DMS79 treated with DMSO at 0.1 percent for 48 hours (cell line): ENCODE measurements at regions not wholly inside any gene's neighbourhood (a gene's known extent, or its start where the extent isn't known, plus 50 kb on each side); places are given as distances from the start of the nearest gene placed in this dataset.

ENCODE experiments used
- DNase-seq: peaks from one replicate; lab custom pipeline; 2025; lab: John Stamatoyannopoulos, UW

DNA sequence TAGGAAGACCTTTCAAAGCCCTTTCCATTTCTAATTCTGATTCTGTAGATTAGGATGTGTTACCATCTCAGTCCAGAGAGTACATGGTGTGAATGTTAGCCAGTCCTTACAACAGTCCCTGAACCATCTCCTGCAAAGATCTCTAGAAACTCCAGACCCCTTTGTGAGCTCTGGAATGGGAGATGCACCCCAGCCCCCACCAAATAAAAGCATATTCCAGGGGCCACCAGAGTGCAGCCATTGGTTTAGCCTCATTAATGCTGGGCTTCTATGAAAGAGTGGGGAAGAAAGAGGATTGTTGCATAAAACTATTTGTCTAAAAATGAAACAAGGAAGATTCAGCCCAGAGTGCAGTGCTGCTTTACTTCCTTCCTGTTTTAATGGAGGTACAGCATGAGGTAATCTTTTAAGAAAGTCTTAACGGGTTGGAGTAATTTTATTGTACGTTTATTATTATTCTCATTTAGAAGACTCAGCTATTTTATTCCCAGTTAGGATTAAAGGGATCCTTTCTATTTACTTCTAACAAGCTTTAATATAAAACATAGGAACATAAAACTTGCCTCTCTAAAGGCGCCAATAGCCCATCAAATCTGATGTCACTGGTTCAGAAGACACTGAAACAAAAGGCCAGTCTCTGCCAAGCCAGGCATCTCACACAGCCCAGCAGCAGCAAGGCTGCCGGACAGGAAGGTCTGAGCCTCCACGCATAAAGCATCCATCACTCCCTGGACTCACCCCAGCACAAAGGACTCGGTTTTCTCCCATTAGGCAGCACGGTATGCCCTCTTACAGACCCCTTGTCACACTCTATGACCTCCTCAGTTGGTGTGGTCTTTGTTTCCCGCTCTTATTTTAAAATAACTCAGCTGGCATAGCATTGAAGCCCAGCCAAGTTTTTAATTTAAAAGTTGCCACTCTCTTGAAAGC is 203.9 kb upstream of the BLID start:
- DNase-seq, result peak; percentile 61

DNA sequence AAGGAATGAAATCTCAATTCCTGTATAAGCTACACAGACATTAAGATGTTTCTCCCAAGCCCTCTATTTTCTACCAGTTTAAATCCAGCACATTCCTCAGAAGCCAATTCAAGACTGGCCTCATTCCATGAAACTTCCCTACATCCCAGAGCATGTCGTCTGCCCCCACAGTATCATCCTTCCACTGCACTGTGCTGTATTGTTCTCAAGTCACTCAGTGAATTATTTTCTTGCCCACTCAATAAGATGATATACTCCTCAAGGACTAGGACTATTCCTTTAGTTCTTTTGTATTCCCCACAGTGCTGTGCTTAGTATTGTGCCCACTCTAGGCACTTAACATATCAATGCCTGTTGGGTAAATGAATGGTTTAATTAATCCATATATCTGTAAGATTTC is 203.1 kb upstream of the BLID start:
- no peak for DNase-seq

DNA sequence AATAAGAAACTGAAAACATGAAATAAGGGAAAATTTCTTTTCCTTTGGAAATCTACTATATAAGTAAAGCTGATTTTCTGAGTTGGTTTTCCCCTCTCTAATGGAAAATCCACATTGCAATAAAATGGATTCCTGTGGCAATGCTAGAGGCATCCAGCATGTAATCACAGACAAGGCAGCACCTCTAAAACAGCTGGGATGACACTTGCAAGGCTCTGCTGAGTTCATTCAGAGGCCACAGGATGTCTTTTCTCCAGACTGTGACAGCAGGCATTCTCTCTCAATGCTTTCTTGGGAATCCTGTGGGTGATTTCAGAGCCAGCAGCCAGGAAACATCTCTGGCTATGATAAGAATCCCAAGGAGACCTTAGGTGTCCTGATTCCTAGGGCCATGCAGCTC is 201.3 kb upstream of the BLID start:
- no peak for DNase-seq

DNA sequence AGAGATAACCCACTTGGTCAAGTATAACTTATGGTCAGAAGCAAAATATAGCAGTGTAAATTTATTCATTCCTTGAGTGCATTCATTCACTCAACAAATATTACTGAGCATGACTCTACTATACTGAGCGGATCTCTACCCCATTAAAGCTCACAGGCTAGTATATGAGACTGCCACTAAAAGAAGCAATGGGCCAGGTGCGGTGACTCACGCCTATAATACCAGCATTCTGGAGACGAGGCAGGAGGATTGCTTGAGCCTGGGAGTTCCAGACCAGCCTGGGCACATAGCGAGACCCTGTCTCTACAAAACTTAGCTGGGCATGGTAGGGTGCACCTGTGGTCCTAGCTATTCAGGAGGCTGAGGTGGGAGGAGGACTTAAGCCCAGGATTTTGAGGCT is 197.6 kb upstream of the BLID start:
- no peak for DNase-seq

DNA sequence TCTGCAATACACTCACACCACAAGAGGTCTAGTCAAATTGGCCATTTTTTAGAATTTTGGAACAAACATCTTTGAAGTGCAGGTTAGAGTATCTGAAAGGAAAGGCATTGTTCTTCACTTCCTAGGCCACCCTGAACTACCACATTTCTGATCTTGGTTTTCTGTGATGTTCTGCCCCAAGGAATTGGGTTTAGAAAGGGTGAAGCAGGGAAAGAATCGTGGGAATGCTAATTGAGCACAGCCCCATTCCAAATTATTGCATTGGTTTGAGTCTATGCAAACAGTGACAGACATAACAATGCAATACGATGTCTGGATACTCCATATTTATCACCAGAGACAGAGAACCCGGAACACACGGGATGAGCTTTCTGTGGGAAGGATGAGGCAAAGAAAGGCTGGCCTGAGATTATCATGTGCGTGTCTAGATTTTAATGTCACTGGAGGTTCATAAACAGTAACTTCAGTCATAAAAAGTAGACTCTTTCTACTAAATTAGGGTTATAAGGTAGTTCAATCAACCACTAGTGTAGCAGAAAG is 195.3 kb upstream of the BLID start:
- DNase-seq, result no peak

DNA sequence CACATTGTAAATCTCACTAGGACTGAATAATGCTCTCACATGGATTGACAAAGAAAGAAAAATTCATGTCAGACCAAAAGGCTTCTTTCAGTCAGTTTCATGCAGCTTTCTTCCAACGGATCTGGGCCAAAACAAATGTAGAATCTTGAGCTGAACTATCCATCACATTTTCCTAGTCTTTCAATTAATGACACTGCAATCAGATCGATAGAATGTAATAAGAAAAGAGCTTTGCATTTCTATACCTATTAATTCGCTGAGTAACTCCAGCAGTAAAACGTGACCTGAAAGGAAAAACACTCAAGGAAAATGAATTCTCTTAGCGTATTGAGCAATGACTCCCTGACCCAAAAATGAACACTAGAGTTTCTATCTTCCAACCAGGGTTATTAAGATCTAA is 194.8 kb upstream of the BLID start:
- no peak for DNase-seq

DNA sequence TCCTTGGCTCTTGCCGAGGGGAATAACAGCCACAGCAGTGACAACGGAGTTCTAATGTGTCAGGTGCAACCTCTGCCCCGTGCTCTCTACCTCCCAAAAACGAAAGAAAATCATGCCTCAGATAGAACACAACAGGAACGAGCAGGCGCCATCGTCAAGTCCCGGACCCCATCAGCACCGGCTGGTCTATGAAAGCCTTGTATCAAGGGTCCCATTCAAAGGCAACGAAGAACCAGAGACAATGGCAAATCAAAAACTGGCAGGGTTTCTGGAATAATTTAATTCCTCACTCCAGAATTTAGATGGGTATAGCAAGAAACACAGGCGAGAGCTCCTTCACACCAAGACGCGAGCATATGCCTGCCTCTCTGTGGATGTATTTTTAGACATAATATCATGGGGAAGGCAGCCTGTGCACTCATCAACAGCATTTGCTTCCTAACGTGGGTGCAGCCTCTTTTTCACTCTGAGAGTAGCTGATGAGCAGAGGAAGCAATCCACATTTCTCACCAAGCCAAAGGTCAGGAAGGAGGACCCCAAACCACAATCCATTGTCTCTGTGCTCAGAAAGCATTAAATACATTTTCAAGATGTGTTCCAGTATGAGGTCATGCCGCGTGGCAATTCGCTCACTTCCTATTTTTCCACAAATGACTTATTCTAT is 193.4 kb upstream of the BLID start:
- DNase-seq, result peak; percentile 87

DNA sequence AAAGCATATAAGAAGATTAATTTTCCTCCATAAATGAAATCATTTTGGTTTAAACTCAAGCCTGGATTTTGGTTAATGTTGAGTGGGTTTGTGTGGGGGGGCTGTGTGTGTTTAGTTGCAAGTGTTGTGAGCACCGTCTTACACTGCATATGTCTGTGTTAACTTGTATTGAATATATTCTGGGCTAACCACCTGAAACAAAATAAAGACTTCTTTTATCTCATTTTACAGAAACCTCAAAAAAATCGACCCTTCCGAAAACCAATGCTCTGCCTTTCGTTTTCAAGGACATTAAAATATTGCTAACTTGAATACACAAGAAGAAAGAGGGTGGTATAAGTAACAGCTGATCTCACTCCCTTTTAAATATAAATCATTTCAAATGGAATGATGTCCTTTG is 192.2 kb upstream of the BLID start:
- peak; percentile 75 for DNase-seq

DNA sequence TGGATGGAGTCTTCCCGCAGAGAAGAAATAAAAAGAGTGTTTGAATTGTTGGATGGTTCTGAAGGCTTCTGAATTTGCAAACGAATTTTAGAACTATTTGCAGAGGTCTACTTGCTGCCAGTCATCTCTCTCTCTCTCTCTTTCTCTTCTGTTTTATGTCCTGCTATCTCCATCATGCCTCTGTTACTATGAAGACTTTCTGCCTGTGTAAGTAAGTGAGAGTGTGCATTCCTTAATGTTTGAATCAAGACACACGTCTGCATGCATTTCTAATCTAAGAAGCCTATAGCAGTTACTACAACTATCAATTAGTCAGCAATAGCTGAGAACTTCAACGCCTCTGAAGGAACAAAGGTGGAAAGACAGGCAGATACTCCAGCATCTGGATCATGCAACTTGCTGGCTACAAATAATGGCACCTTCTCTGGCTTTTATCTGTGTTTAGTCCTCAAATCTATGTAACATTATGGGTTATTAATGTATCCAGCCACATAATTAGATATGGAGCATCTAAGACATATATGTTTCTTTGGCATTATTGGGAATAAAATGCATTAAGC is 191.5 kb upstream of the BLID start:
- DNase-seq, result peak; percentile 83

DNA sequence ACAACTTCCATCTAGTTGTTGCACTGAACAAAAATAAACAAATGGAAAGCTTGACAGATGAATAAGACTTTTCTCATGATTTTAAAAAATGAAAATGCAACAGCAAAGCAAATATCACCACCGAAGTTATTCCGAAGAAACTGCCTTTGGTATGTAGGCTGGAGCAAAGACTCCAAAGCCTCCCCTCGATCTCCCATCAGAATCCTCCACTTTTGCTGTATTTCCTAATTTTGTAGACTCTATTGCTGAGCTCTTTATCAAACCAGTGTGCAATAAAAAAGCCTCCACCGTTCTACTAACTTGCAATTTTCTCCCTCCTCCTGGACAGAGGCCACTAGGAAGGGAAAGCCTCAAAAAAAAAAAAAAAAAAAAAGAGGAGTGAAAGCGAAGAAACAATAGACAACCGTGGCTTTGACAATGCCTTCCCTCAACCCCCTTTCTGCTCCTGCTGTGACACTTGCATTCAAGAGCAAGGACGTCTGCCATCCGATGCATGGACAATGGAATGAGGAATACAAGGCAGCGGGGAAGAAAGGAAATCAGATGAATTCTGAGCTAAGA is 190.9 kb upstream of the BLID start:
- no peak for DNase-seq

DNA sequence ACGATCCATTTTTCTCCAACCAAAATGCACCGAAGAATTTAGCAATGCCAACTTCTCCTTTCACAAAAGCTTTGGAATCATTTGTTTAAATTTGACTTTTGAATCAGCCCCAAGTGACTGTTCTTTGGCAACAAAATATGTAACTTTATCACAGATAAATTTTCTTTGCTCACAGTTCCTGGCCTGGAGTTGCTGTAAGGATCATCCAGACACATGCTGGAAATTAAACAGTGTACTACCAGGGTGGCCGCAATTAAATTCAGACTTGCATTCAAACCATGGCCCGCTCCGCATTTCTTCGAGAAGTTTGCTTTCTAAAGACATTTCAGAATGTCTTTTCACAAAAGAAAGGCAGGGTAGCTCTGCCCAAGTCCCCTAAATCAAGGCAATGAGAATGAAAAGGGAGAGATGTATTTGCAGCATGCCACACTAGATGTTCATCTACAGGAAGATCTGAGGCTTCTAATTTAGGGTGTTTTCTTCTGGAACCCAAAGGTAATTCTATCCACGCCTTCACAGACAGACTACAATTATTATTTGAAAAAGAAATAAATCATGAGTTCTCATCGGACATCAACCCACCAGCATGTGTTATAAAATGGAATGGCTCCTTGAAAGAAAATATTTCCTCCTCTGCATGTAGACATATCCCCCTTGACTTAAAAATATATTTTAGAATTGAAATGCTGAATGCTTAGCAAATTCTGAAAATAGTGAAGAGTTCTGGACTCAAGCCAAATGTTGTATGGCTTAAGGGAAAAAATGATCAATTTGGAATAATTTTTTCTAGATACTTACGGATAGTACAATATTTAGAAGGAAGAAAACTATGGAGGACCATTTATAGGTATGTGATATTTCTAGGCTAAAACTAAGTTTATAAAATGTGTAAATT is 189.7 kb upstream of the BLID start:
- no peak for DNase-seq

DNA sequence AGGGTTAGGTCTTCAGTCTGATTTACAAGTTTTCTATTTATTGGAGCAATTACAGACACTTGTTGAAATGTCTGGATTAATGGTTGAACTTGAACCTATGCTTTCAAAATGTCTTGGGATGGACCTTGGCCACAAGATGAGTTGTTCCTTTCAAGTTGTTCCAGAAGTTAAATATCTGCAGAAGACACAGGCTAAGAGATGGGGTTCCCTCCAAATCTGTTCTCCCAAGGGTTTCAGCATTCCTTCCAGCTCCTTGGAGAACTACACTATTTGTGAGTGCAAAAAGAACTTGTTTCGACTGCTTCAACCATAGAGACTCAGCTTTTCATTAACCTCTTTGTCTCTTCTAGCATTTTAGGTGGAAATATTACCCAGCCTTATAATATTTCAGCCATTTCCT is 189.0 kb upstream of the BLID start:
- no peak for DNase-seq

DNA sequence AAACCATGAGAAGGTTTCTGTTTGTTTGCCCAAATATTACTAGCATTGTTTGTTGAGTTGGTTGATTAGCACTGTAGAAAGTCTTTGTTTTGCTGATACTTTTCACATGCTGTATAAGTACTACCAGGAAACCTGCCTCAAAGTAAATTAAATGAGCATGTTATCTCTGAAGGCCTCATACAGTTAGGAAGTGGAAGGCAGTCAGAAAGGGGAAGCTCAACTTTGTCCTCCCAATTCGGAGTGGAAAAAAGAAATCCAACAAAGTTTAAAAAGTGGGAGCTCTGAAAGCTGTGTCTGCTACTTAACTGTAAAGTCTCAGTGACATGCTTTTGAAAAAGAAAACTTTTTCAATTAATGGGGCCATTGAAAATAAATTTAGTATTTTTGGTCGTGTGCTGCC is 188.3 kb upstream of the BLID start:
- no peak for DNase-seq

DNA sequence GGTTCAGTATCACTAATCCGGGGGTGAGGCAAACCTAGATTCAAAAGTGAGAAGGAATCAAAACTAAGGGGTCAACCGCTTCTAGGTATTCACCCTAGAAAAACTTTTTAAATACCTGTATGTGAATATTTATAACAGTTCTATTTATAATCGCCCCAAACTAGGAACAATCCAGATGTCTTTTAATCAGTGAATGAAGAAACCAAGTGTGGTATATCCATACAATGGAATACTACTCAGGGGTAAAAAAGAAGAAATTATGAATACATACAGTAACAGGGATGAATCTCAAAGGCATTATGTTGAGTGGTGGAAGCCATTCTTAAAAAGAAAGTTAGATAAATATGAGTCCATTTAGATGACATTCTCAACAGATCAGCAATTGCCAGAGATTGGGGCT is 178.0 kb upstream of the BLID start:
- no peak for DNase-seq

DNA sequence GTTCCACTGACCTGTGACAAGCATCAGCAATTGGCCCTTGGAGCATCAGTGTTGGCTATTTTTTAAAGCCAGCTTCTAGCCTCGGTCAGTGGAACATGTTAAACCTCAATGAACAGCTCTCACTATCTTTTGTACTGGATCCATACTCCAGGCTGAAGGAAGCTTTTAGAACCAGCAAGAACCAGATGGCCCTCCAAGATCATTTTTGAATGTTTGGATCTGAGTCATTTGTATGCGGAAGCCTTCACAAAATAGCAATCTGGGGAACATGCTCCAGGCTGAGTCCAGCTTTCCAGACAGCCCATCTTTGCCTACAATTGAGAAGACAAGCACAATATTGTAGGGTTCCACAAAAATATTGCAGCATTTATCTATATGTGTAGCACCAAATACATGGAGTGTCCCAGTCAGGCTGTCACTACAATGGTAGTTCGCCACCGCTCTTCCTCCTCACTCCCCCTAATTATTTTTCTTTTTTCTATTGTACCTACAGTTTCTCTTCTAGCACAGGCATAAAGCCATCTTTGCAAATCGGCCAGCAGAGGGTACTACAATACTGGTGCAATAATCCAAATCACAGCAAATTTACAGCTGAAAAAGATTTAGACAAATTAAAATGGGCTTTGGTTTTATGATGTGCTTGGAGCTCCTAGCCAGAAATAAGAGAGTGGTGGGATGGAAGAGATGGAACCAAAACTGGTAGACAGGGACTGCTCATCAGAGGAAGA is 177.4 kb upstream of the BLID start:
- no peak for DNase-seq

DNA sequence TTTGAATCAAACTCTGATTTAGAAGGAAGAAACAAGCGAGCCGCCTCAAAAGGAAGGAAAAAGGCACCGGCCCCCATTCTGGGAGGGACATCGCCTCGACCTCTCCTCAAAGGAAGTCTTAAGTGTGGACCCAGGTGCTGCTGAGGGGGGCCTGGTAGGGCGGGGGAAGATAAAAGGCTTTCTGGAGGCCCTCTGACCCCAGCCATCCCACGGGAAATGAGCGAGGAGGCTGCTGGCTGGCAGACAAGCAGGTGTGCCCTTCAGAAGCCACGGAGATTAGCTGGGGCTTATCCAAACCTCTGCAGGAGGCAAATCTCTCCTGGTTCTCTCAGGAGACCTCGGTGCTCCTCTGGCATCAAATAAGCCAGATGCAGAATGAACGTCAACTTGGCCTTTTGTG is 171.4 kb upstream of the BLID start:
- DNase-seq, result peak; percentile 61

DNA sequence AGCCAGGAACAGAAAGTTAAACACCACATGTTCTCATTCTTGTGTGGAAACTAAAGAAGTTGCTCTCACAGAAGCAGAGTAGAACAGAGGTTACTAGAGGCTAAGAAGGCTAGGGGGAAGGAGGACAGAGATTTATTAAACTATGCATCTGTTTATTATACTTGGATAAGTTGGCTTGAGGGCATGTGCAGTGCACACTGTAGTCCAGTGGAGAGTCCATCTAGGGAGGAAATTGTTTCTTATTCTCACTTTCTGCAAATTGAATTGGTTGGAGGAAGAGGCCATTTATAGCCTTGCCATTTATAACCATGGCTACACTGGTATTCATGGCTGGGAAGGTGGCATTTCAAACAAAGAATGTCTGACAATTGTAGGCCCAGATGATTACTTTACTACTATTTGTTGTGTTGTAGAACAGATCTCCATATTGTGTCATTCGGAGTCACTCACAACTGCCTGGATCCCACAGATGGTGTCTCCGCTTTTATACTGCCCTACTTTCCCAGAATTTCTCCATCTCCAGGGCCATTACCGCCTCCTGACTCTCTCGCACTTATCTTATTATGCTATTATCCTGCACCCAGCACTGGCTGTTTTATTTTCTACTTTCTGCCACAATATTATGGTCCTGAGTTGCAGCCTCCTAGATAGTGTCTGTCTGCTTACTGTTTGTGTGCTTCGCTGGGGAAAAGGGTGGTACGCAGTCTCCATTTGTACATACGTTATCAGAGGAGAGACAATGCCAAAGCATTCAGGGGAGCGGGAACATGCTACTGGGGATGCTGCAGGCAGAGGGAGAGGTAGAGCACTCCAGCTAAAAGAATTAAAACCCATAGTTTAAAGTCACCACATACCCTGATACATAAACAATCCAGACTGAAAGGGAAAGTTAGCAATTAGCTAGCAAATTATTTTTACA is 169.3 kb upstream of the BLID start:
- no peak for DNase-seq

DNA sequence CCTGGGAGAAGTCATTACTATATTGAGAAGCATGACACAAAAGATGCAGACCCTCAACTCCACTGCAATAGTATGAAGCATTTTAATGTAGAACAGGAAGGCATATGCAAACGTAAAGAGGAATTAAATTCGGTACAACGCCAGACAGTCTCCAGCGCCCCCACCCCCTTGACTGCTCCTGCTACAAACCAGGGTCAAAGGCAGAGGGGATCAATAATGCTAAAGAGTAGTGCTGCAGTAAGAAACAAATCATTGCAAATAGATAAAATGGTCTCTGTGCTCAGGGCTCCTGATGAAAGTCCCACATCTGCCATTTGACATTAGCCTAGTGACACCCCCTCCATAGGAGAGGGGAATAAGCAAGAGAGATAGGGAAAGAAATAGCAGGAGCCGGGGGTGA is 164.9 kb upstream of the BLID start:
- DNase-seq, result no peak

DNA sequence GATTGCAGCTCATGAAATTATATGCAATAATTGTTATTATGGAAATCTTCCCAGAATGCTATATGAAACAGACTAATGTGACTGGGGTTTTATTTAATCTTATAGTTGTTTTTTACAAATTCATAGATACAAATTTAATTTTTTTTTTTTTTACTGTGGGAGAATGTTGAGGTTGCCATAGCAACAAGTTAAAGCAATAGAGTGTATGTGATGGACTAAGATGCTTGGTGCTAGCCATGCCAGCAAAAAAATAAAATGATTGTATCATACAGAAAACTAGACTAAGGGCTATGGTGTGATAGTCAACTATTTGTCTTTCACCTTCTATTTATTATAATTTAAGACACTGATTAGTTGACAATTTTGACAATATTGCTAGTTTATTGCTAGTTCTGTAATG is 163.2 kb upstream of the BLID start:
- no peak for DNase-seq

DNA sequence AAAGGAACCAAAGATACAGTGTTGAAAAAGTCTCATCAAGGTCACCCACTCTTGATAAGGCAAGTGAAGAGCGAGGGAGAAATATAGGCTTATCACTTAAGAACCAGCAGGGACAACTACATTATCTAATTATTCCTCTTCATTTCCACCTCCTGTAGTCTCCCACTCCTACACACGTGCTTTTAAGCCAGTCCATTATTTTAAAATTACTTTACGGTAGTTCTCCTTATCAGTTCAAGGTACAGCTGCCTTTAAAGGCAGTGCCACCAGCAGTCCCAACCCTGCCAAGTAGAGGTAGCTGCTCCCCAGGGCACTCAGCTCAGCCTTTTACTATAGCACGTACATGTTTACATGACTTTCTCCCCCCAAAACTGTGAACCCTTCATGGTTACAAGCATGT is 161.5 kb upstream of the BLID start:
- no peak for DNase-seq
